T-cell (primary cell): ENCODE measurements at regions not wholly inside any gene's neighbourhood (a gene's known extent, or its start where the extent isn't known, plus 50 kb on each side); places are given as distances from the start of the nearest gene placed in this dataset.

Source experiments
- ATAC-seq, 4 experiments: fragments of 200-7000 bp in 3 of 4; fragments of 150-1000 bp in 1 of 4; cut with Tn5 transposase; replicated peaks in 1 of 4; 1 replicate in 3 of 4; 2 replicates in 1 of 4; pipeline ENCODE4 v1.10.0; 2021; ENCODE audit warnings: moderate library complexity in 3 of 4, mild to moderate bottlenecking in 2 of 4, moderate number of reproducible peaks in 1 of 4
- CTCF ChIA-PET, 2 donors: fragments of 300-600 bp; sonication (Branson Sonifier 250); formaldehyde crosslinking; loops; one replicate each; lab custom pipeline; 2022; ENCODE audit warnings: antibody characterized with exemption in 2 of 2; lab: Charles Lee
- POLR2A ChIA-PET, 2 donors: fragments of 300-600 bp; sonication (Branson Sonifier 250); formaldehyde crosslinking; loops; one replicate each; lab custom pipeline; 2022; ENCODE audit warnings: antibody characterized with exemption in 2 of 2; lab: Charles Lee
- DNase-seq, 35 experiments: peaks; one replicate each; pipeline versions ENCODE4 v3.0.0 to v3.0.0-alpha.2; 2013 to 2023
- H3K27ac ChIP-seq: one replicate; pipeline ENCODE4 v1.5.1; 2013; ENCODE audit warnings: low read length
- H3K27me3 ChIP-seq, 2 experiments: replicated peaks in 1 of 2; 1 replicate in 1 of 2; 2 replicates in 1 of 2; pipeline versions ENCODE4 v1.6.1 to v1.7.0; 2013; ENCODE audit warnings: low read length in 1 of 2, mixed read lengths in 1 of 2; ENCODE audit not compliant: control insufficient read depth in 2 of 2, insufficient read depth in 2 of 2; ENCODE audit errors: extremely low read depth in 1 of 2
- H3K36me3 ChIP-seq, 2 donors: 1 replicate in 1 of 2; 2 replicates in 1 of 2; pipeline versions ENCODE4 v1.6.1 to v1.7.0; 2013; ENCODE audit warnings: low read length in 1 of 2; ENCODE audit not compliant: control insufficient read depth in 2 of 2, insufficient read depth in 1 of 2; ENCODE audit errors: extremely low read depth in 1 of 2
- H3K4me1 ChIP-seq, 2 experiments: 1 replicate in 1 of 2; 2 replicates in 1 of 2; pipeline versions ENCODE4 v1.6.1 to v1.7.0; 2013; ENCODE audit warnings: low read length in 2 of 2, mixed read lengths in 1 of 2; ENCODE audit not compliant: insufficient read depth in 2 of 2, control insufficient read depth in 1 of 2; ENCODE audit errors: extremely low read depth in 1 of 2
- H3K4me3 ChIP-seq, 2 donors: 1 replicate in 1 of 2; 2 replicates in 1 of 2; pipeline versions ENCODE4 v1.5.1 to v1.7.0; 2013; ENCODE audit warnings: mild to moderate bottlenecking in 2 of 2, low read length in 1 of 2, moderate library complexity in 1 of 2; ENCODE audit not compliant: control insufficient read depth in 1 of 2; ENCODE audit errors: extremely low read depth in 1 of 2
- H3K9me3 ChIP-seq: 2 replicates; pipeline ENCODE4 v1.7.0; 2013
- H3K27ac Mint-ChIP-seq, 2 donors: one replicate each; pipeline ENCODE4 v1.8.0; 2020 to 2021; ENCODE audit warnings: mild to moderate bottlenecking in 2 of 2, mixed read lengths in 2 of 2
- H3K27me3 Mint-ChIP-seq, 2 donors: one replicate each; pipeline ENCODE4 v1.8.0; 2021 to 2022; ENCODE audit warnings: mixed read lengths in 2 of 2
- H3K36me3 Mint-ChIP-seq: one replicate; pipeline ENCODE4 v1.8.0; 2021; ENCODE audit warnings: mixed read lengths
- H3K4me1 Mint-ChIP-seq, 3 donors: one replicate each; pipeline ENCODE4 v1.8.0; 2020 to 2022; ENCODE audit warnings: mixed read lengths in 3 of 3, mild to moderate bottlenecking in 1 of 3
- H3K4me3 Mint-ChIP-seq, 3 donors: one replicate each; pipeline ENCODE4 v1.8.0; 2020 to 2022; ENCODE audit warnings: mild to moderate bottlenecking in 3 of 3, mixed read lengths in 3 of 3, moderate library complexity in 3 of 3
- H3K9me3 Mint-ChIP-seq, 3 donors: one replicate each; pipeline ENCODE4 v1.8.0; 2020 to 2022; ENCODE audit warnings: mixed read lengths in 3 of 3
- WGBS: methylation state at CpG from one replicate; pipeline ENCODE4 v1.1.5; 2013; ENCODE audit warnings: missing lambda C conversion rate; ENCODE audit not compliant: insufficient coverage; 5-methylcytosine and 5-hydroxymethylcytosine counted together

GRCh38 chr18:25798046-25798445 lies 292.4 kb downstream of the SS18 start:
- ATAC-seq (no peak), DNase-seq (no peak)
- Histone ChIP-seq H3K4me1 (no peaks in the 10 kb centered on the region), H3K36me3 (no peaks in the 10 kb centered on the region), H3K9me3 (no peaks in the 10 kb centered on the region), H3K27me3 (no peaks in the 10 kb centered on the region), H3K27ac (no peak overlapping the region), H3K4me3 (no peak overlapping the region)
- no peaks in the 10 kb centered on the region for H3K4me1 Mint-ChIP-seq
- H3K27ac Mint-ChIP-seq = no peak overlapping the region
- WGBS = 100% methylated on average over 3 of the region's 4 CpGs
- H3K27me3 Mint-ChIP-seq = peaks cover 0 to under 1% of the 10 kb centered on the region in 2 donors
- no peak overlapping the region for H3K4me3 Mint-ChIP-seq
- ChIA-PET POLR2A (interaction anchor here in 1 of 2 donors (0.6 kb wide), 1 partner anchor 235 kb away, joined by 9 read pairs; no protein-coding TSS in a partner anchor), CTCF (no interaction called here)
- peaks cover 0 to 4% (median 0%) of the 10 kb centered on the region in 3 donors for H3K9me3 Mint-ChIP-seq
- H3K36me3 Mint-ChIP-seq = no peaks in the 10 kb centered on the region

- ChIA-PET CTCF (no interaction called here), POLR2A (interaction anchor here in 1 of 2 donors (0.6 kb wide), 1 partner anchor 19 kb away, joined by 3 read pairs; no protein-coding TSS in a partner anchor)
- Histone ChIP-seq H3K27ac (no peak overlapping the region), H3K9me3 (no peaks in the 10 kb centered on the region), H3K36me3 (no peaks in the 10 kb centered on the region), H3K4me1 (no peaks in the 10 kb centered on the region), H3K27me3 (no peaks in the 10 kb centered on the region), H3K4me3 (no peak overlapping the region)
- Mint-ChIP-seq H3K36me3 (no peaks in the 10 kb centered on the region), H3K9me3 (peaks cover 0 to 4% (median 3%) of the 10 kb centered on the region in 3 donors), H3K27ac (no peak overlapping the region), H3K4me1 (no peaks in the 10 kb centered on the region), H3K4me3 (no peak overlapping the region), H3K27me3 (peaks cover 0 to 4% of the 10 kb centered on the region in 2 donors)
- no peak for ATAC-seq
- 90% methylated on average over 9 of the region's 10 CpGs for WGBS
- no peak for DNase-seq
Measured at GRCh38 chr18:25795213-25795612, 295.2 kb downstream of the SS18 start.

GRCh38 chr18:25787276-25787675 lies 303.1 kb downstream of the SS18 start:
- Histone ChIP-seq H3K4me3 (no peak overlapping the region), H3K9me3 (no peaks in the 10 kb centered on the region), H3K4me1 (no peaks in the 10 kb centered on the region), H3K27me3 (no peaks in the 10 kb centered on the region), H3K36me3 (no peaks in the 10 kb centered on the region), H3K27ac (no peak overlapping the region)
- Mint-ChIP-seq H3K9me3 (peaks cover 0 to 3% (median 0%) of the 10 kb centered on the region in 3 donors), H3K4me3 (no peak overlapping the region), H3K36me3 (no peaks in the 10 kb centered on the region), H3K27me3 (peaks cover 3 to 8% of the 10 kb centered on the region in 2 donors), H3K27ac (no peak overlapping the region), H3K4me1 (no peaks in the 10 kb centered on the region)
- ChIA-PET POLR2A (no interaction called here), CTCF (no interaction called here)
- no peak for ATAC-seq
- no peak for DNase-seq
- 85% methylated on average over 3 of the region's 5 CpGs for WGBS

- Histone ChIP-seq H3K4me3 (no peak overlapping the region), H3K27me3 (no peaks in the 10 kb centered on the region), H3K36me3 (no peaks in the 10 kb centered on the region), H3K9me3 (no peaks in the 10 kb centered on the region), H3K4me1 (no peaks in the 10 kb centered on the region), H3K27ac (no peak overlapping the region)
- no peak overlapping the region for H3K27ac Mint-ChIP-seq
- DNase-seq (no peak), ATAC-seq (no peak)
- H3K27me3 Mint-ChIP-seq = peaks cover 3 to 8% of the 10 kb centered on the region in 2 donors
- H3K4me1 Mint-ChIP-seq = no peaks in the 10 kb centered on the region
- WGBS = 88% methylated on average over 1 of the region's 2 CpGs
- H3K9me3 Mint-ChIP-seq = peaks cover 0 to 3% (median 0%) of the 10 kb centered on the region in 3 donors
- H3K4me3 Mint-ChIP-seq = no peak overlapping the region
- POLR2A ChIA-PET = no interaction called here
- no peaks in the 10 kb centered on the region for H3K36me3 Mint-ChIP-seq
- CTCF ChIA-PET = no interaction called here
Measured at GRCh38 chr18:25786758-25787157, 303.7 kb downstream of the SS18 start.

- no peak for ATAC-seq
- Histone ChIP-seq H3K27me3 (no peaks in the 10 kb centered on the region), H3K36me3 (no peaks in the 10 kb centered on the region), H3K4me1 (no peaks in the 10 kb centered on the region), H3K27ac (no peak overlapping the region), H3K9me3 (no peaks in the 10 kb centered on the region), H3K4me3 (no peak overlapping the region)
- ChIA-PET POLR2A (no interaction called here), CTCF (no interaction called here)
- Mint-ChIP-seq H3K36me3 (no peaks in the 10 kb centered on the region), H3K9me3 (peaks cover 0 to 3% (median 0%) of the 10 kb centered on the region in 3 donors), H3K4me3 (no peak overlapping the region), H3K27ac (no peak overlapping the region), H3K27me3 (peaks cover 2 to 7% of the 10 kb centered on the region in 2 donors), H3K4me1 (no peaks in the 10 kb centered on the region)
- DNase-seq = no peak
- 100% methylated on average over 1 of the region's 7 CpGs for WGBS
Measured at GRCh38 chr18:25780105-25780504, 310.3 kb downstream of the SS18 start.

- Histone ChIP-seq H3K4me3 (no peak overlapping the region), H3K9me3 (no peaks in the 10 kb centered on the region), H3K27ac (no peak overlapping the region), H3K36me3 (no peaks in the 10 kb centered on the region), H3K27me3 (no peaks in the 10 kb centered on the region), H3K4me1 (no peaks in the 10 kb centered on the region)
- H3K4me1 Mint-ChIP-seq = no peaks in the 10 kb centered on the region
- CTCF ChIA-PET = no interaction called here
- no peak overlapping the region for H3K27ac Mint-ChIP-seq
- no peak for DNase-seq
- H3K36me3 Mint-ChIP-seq = no peaks in the 10 kb centered on the region
- no peak for ATAC-seq
- no peak overlapping the region for H3K4me3 Mint-ChIP-seq
- H3K9me3 Mint-ChIP-seq = no peaks in the 10 kb centered on the region
- no CpG with 5 or more reads among the region's 3 CpGs for WGBS
- POLR2A ChIA-PET = no interaction called here
- H3K27me3 Mint-ChIP-seq = peaks cover 9 to 14% of the 10 kb centered on the region in 2 donors
Measured at GRCh38 chr18:25771796-25772195, 318.6 kb downstream of the SS18 start.

GRCh38 chr18:25764777-25765176 lies 325.6 kb downstream of the SS18 start:
- DNase-seq (no peak), ATAC-seq (no peak)
- H3K27me3 ChIP-seq = no peaks in the 10 kb centered on the region
- Mint-ChIP-seq H3K9me3 (peaks cover 0 to 3% (median 0%) of the 10 kb centered on the region in 3 donors), H3K27me3 (peaks cover 2 to 4% of the 10 kb centered on the region in 2 donors), H3K36me3 (no peaks in the 10 kb centered on the region), H3K4me1 (no peaks in the 10 kb centered on the region), H3K27ac (no peak overlapping the region), H3K4me3 (no peak overlapping the region)
- no peaks in the 10 kb centered on the region for H3K9me3 ChIP-seq
- H3K36me3 ChIP-seq = no peaks in the 10 kb centered on the region
- ChIA-PET POLR2A (no interaction called here), CTCF (no interaction called here)
- WGBS = no CpG with 5 or more reads among the region's 4 CpGs
- no peak overlapping the region for H3K4me3 ChIP-seq
- no peak overlapping the region for H3K27ac ChIP-seq
- H3K4me1 ChIP-seq = no peaks in the 10 kb centered on the region
